ENCODE measurements at regions not wholly inside any gene's neighbourhood (a gene's known extent, or its start where the extent isn't known, plus 50 kb on each side); places are given as distances from the start of the nearest gene placed in this dataset.
"Not testable (repeated sequence)": the region's sequence is repeated elsewhere in the genome, so short reads cannot be mapped to it uniquely, and the experiment has no call there.

DNA sequence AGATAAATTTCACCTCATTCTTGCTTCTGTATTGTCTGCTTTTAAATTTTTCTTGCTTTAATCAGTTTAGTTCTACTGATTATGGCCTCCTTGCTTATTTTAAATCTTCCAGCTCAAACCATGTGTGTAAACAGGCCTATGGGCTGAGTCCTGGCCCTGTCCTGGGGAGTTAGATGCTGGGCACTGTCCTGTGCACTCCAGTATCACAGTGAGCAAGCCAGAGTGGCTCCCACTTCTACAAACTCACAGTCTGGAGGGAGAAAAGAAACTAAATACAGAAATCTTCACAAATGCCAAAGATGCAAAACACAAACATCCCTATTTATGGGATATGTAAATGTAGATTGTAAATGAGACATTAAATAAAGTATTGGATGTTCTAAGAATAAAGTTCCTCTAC lies 101.1 kb upstream of the POGK start:
- Histone ChIP-seq H3K4me3 (ENCODE audit: low read depth, low read length) (no peak overlapping the region), H3K9me3 (ENCODE audit: control insufficient read depth, insufficient read depth, low read length) (no peaks in the 10 kb centered on the region), H3K27me3 (ENCODE audit: control insufficient read depth, insufficient read depth, low read length) (no peaks in the 10 kb centered on the region), H3K27ac (ENCODE audit: low read depth, low read length) (no peak overlapping the region)
- ChIA-PET CTCF (no interaction called here), POLR2A (no interaction called here)
- DNase-seq (ENCODE audit: low read depth, low spot score): no peak
- TF ChIP-seq, protein P1, sequence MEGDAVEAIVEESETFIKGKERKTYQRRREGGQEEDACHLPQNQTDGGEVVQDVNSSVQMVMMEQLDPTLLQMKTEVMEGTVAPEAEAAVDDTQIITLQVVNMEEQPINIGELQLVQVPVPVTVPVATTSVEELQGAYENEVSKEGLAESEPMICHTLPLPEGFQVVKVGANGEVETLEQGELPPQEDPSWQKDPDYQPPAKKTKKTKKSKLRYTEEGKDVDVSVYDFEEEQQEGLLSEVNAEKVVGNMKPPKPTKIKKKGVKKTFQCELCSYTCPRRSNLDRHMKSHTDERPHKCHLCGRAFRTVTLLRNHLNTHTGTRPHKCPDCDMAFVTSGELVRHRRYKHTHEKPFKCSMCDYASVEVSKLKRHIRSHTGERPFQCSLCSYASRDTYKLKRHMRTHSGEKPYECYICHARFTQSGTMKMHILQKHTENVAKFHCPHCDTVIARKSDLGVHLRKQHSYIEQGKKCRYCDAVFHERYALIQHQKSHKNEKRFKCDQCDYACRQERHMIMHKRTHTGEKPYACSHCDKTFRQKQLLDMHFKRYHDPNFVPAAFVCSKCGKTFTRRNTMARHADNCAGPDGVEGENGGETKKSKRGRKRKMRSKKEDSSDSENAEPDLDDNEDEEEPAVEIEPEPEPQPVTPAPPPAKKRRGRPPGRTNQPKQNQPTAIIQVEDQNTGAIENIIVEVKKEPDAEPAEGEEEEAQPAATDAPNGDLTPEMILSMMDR (IDR thresholded peaks at IDR 0.05; ENCODE audit: low read depth, low read length): no peak

DNA sequence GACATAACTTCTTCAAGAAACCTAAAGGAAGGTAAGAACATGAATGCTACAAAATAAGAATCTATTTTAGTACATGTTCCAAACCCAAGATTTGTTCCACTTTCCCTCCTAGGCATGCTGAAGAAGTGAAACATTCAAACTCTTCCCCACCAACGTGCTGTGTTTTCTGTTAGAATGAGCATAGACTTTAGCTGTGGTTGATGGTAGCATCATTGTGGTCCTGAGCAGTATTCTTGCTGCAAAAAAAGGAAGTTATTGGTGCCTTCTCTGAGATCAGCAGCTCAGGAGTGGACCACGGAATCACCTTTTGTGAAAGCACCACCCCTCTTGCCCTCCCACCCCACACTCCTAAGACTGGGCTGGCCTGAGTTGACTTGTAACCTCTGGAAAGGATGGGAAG lies 100.4 kb upstream of the POGK start:
- POLR2A ChIA-PET: no interaction called here

DNA sequence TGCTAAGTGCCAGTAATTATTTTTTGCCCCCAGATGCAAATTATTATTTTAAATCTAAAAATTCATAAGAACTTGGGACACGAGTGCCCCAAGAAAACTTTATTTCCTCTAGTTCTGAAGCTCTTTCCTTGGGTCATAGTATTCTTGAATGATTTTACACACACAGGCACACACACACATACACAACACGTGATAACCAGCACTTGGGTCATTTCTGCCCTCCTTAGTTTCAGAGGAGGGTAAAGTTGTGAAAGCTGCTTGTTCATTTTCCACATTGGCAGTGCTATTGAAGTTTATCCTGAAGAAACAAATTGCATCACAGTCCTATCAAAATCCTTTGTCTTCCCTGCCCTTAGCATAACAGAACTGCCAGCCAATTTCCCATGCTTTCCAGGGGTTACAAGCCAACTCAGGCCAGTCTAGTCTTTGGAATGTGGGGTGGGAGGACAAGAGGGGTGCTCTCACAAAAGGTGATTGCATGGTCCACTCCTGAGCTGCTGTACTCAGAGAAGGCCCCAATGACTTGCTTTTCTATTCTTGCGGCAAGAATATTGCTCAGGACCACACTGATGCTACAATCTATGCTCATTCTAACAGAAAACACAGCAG lies 98.5 kb upstream of the POGK start:
- no peak overlapping the region for H3K27ac ChIP-seq (ENCODE audit: low read depth, low read length)
- H3K9me3 ChIP-seq (ENCODE audit: control insufficient read depth, insufficient read depth, low read length): peaks cover 4% of the 10 kb centered on the region; the same call in 1 of the 2 replicates
- H3K4me3 ChIP-seq (ENCODE audit: low read depth, low read length): no peak overlapping the region
- H3K27me3 ChIP-seq (ENCODE audit: control insufficient read depth, insufficient read depth, low read length): no peaks in the 10 kb centered on the region
- no peak for DNase-seq (ENCODE audit: low read depth, low spot score)
- CTCF ChIA-PET: no interaction called here
- TF ChIP-seq, protein P1 (IDR thresholded peaks at IDR 0.05; ENCODE audit: low read depth, low read length): no peak
- POLR2A ChIA-PET: no interaction called here

More for the DNA sequence above, 100.4 kb upstream of the POGK start:
- no peaks in the 10 kb centered on the region; the same call in 1 of the 2 replicates for H3K9me3 ChIP-seq (ENCODE audit: control insufficient read depth, insufficient read depth, low read length)
- no peak for DNase-seq (ENCODE audit: low read depth, low spot score)
- TF ChIP-seq, protein P1 (IDR thresholded peaks at IDR 0.05; ENCODE audit: low read depth, low read length): no peak
- CTCF ChIA-PET: no interaction called here
- no peaks in the 10 kb centered on the region for H3K27me3 ChIP-seq (ENCODE audit: control insufficient read depth, insufficient read depth, low read length)
- H3K4me3 ChIP-seq (ENCODE audit: low read depth, low read length): no peak overlapping the region
- H3K27ac ChIP-seq (ENCODE audit: low read depth, low read length): no peak overlapping the region

DNA sequence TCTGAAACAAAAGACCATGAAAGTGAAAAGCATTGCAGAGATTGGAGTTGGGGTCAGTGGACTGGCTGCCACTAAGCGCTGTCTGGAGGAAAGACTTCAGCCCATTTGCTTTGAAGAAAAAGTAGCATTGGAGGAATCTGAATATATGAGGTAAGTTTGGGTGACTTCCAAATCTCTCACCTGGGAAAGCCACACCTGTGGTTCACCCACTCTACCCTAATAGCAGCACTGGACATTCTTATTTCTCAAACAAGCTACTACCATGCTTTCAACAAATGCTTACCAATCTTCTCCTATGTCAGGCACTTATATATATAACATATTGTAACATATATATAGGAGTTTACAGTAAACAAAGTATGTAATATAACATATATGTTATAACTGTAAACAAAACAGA lies 76.0 kb upstream of the POGK start:
- TF ChIP-seq, protein P1 (IDR thresholded peaks at IDR 0.05; ENCODE audit: low read depth, low read length): no peak
- H3K27me3 ChIP-seq (ENCODE audit: control insufficient read depth, insufficient read depth, low read length): no peaks in the 10 kb centered on the region
- no peak overlapping the region for H3K4me3 ChIP-seq (ENCODE audit: low read depth, low read length)
- no peak overlapping the region for H3K27ac ChIP-seq (ENCODE audit: low read depth, low read length)
- no peaks in the 10 kb centered on the region for H3K9me3 ChIP-seq (ENCODE audit: control insufficient read depth, insufficient read depth, low read length)
- no peak for DNase-seq (ENCODE audit: low read depth, low spot score)
- ChIA-PET CTCF (no interaction called here), POLR2A (no interaction called here)

DNA sequence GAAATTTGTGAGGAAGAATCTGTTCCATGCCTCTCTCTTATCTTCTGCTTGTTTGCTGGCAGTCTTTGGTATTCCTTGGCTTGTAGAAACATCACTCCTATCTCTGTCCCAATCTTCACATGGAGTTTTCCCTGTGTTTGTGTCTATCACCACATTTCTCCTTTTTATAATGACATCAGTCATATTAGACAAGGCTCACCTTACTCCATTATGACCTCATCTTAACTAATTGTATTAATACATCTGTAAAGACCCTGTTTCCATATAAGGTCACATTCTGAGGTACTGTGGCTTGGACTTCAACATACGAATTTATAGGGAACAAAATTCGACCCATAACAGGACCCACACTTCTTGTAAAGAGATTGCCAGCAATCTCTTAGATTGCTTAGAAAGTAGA lies 72.3 kb upstream of the POGK start:
- H3K27me3 ChIP-seq (ENCODE audit: control insufficient read depth, insufficient read depth, low read length): no peaks in the 10 kb centered on the region
- CTCF ChIA-PET: interaction anchor here (1.0 kb wide), 1 partner anchor 15 kb away, joined by 3 read pairs; no protein-coding TSS in a partner anchor

DNA sequence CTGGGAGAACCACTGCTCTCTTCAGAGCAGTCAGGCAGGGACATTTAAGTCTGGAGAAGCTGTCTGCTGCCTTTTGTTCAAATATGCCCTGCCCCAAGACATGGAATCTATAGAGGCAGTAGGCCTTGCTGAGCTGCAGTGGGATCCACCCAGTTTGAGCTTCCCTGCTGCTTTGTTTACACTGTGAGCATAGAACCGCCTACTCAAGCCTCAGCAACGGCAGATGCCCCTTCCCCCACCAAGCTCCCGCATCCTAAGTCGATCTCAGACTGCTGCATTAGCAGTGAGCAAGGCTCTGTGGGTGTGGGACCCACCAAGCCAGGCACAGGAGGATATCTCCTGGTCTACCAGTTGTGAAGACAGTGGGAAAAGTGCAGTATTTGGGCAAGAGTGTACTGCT lies 54.6 kb upstream of the POGK start:
- H3K27ac ChIP-seq (ENCODE audit: low read depth, low read length); H3K9me3 ChIP-seq (ENCODE audit: control insufficient read depth, insufficient read depth, low read length); DNase-seq (ENCODE audit: low read depth, low spot score); H3K27me3 ChIP-seq (ENCODE audit: control insufficient read depth, insufficient read depth, low read length); H3K4me3 ChIP-seq (ENCODE audit: low read depth, low read length); POLR2A ChIA-PET: not testable (repeated sequence)
- CTCF ChIA-PET: interaction anchor here (0.6 kb wide), 1 partner anchor 1918 kb away, joined by 5 read pairs; no protein-coding TSS in a partner anchor

More for the DNA sequence above, 72.3 kb upstream of the POGK start:
- POLR2A ChIA-PET: no interaction called here
- Histone ChIP-seq H3K4me3 (ENCODE audit: low read depth, low read length) (no peak overlapping the region), H3K27ac (ENCODE audit: low read depth, low read length) (no peak overlapping the region), H3K9me3 (ENCODE audit: control insufficient read depth, insufficient read depth, low read length) (peaks cover 10% of the 10 kb centered on the region; the same call in 1 of the 2 replicates)
- DNase-seq (ENCODE audit: low read depth, low spot score): no peak
- TF ChIP-seq, protein P1 (IDR thresholded peaks at IDR 0.05; ENCODE audit: low read depth, low read length): no peak

All from AG04450 (cell line).